SK-N-SH (cell line): ENCODE measurements at regions not wholly inside any gene's neighbourhood (a gene's known extent, or its start where the extent isn't known, plus 50 kb on each side); places are given as distances from the start of the nearest gene placed in this dataset.

Experiments
- CTCF ChIA-PET: fragments of 300-600, 350-600 bp; formaldehyde crosslinking; extraction: SDS; loops from one replicate; lab custom pipeline; 2021; lab: Yijun Ruan, JAX
- POLR2A ChIA-PET: fragments of 350-600 bp; sonication (Branson Sonifier 250); formaldehyde crosslinking; extraction: SDS; loops from one replicate; lab custom pipeline; 2020; ENCODE audit warnings: antibody characterized with exemption, inconsistent platforms; lab: Yijun Ruan, JAX
- DNase-seq: peaks from one replicate; pipeline ENCODE4 v3.0.0; 2012
- H2AFZ ChIP-seq: fragments of 200-600 bp; sonication (generic); 2 replicates; pipeline ENCODE4 v1.8.1; 2016; ENCODE audit warnings: antibody characterized with exemption, mild to moderate bottlenecking, low read depth
- H3F3A ChIP-seq: fragments of 200-600 bp; sonication (generic); replicated peaks from 2 replicates; pipeline ENCODE3; 2016; ENCODE audit warnings: antibody characterized with exemption, mild to moderate bottlenecking; ENCODE audit not compliant: insufficient read depth
- H3K27ac ChIP-seq, 2 experiments: fragments of 200-500 bp in 1 of 2; fragments of 200-600 bp in 1 of 2; sonication (Bioruptor generic) in 1 of 2; sonication (generic), shearing (Covaris generic) in 1 of 2; 2 replicates each; pipeline versions ENCODE4 v1.5.1 to v1.6.1; 2014 to 2016; ENCODE audit warnings: low read depth in 2 of 2, inconsistent platforms in 1 of 2, low read length in 1 of 2, mild to moderate bottlenecking in 1 of 2, mixed read lengths in 1 of 2
- H3K27me3 ChIP-seq: fragments of 200-600 bp; sonication (generic), shearing (Covaris generic); 2 replicates; pipeline ENCODE4 v1.6.1; 2016; ENCODE audit warnings: mixed run types; ENCODE audit not compliant: insufficient read depth
- H3K36me3 ChIP-seq, 2 experiments: fragments of 200-500 bp in 1 of 2; fragments of 200-600 bp in 1 of 2; sonication (Bioruptor generic) in 1 of 2; sonication (generic) in 1 of 2; replicated peaks in 1 of 2; 2 replicates each; pipeline versions ENCODE3 to v1.5.1; 2014 to 2016; ENCODE audit warnings: low read length in 1 of 2, mild to moderate bottlenecking in 1 of 2; ENCODE audit not compliant: insufficient read depth in 2 of 2, control insufficient read depth in 1 of 2
- H3K4me1 ChIP-seq, 2 experiments: fragments of 200-500 bp in 1 of 2; fragments of 200-600 bp in 1 of 2; sonication (Bioruptor generic) in 1 of 2; sonication (generic), shearing (Covaris generic) in 1 of 2; 2 replicates each; pipeline versions ENCODE4 v1.5.1 to v1.6.1; 2014 to 2016; ENCODE audit warnings: low read depth in 1 of 2, low read length in 1 of 2, mixed run types in 1 of 2; ENCODE audit not compliant: insufficient read depth in 2 of 2, control insufficient read depth in 1 of 2
- H3K4me2 ChIP-seq: fragments of 200-600 bp; sonication (generic), shearing (Covaris generic); 2 replicates; pipeline ENCODE4 v1.6.1; 2017; ENCODE audit warnings: mixed run types
- H3K4me3 ChIP-seq, 2 experiments: fragments of 200-500 bp in 1 of 2; fragments of 200-600 bp in 1 of 2; sonication (Bioruptor generic) in 1 of 2; sonication (generic), shearing (Covaris generic) in 1 of 2; 2 replicates each; pipeline versions ENCODE4 v1.5.1 to v1.8.1; 2014 to 2016; ENCODE audit warnings: low read depth in 2 of 2, inconsistent platforms in 1 of 2, low read length in 1 of 2, mild to moderate bottlenecking in 1 of 2, mixed read lengths in 1 of 2, moderate library complexity in 1 of 2
- H3K79me2 ChIP-seq: fragments of 200-600 bp; sonication (generic); 2 replicates; pipeline ENCODE4 v1.8.1; 2017; ENCODE audit warnings: mild to moderate bottlenecking; ENCODE audit not compliant: insufficient read depth
- H3K9ac ChIP-seq: fragments of 200-600 bp; sonication (generic); 2 replicates; pipeline ENCODE4 v1.6.1; 2017; ENCODE audit warnings: mixed run types
- H3K9me2 ChIP-seq: fragments of 200-600 bp; sonication (generic); 2 replicates; pipeline ENCODE4 v1.6.1; 2017; ENCODE audit warnings: mixed run types
- H3K9me3 ChIP-seq: fragments of 200-600 bp; sonication (generic); 2 replicates; pipeline ENCODE4 v1.6.1; 2017; ENCODE audit warnings: mixed run types, mild to moderate bottlenecking, moderate library complexity
- H4K20me1 ChIP-seq: fragments of 200-600 bp; sonication (generic); 2 replicates; pipeline ENCODE4 v1.6.1; 2017; ENCODE audit warnings: mild to moderate bottlenecking, mixed run types; ENCODE audit not compliant: insufficient read depth
- CHD2 ChIP-seq: fragments of 150-350 bp; IDR thresholded peaks from 2 replicates; pipeline ENCODE4 v1.6.1; 2018; ENCODE audit warnings: low read length; ENCODE audit not compliant: partially characterized antibody
- ELF1 ChIP-seq: IDR thresholded peaks from 2 replicates; pipeline ENCODE4 v1.4.0; 2012
- EP300 ChIP-seq, 2 experiments: IDR thresholded peaks; 2 replicates each; pipeline versions ENCODE4 v1.4.0 to v1.6.1; 2012; ENCODE audit warnings: borderline replicate concordance in 1 of 2, low read depth in 1 of 2, low read length in 1 of 2
- FOXJ3 ChIP-seq: sonication (generic); formaldehyde crosslinking; IDR thresholded peaks from 2 replicates; pipeline ENCODE4 v1.5.1; 2020; ENCODE audit warnings: mild to moderate bottlenecking, missing genetic modification reagents
- GABPA ChIP-seq: IDR thresholded peaks from 2 replicates; pipeline ENCODE4 v1.4.0; 2012; ENCODE audit warnings: low read depth, mild to moderate bottlenecking
- GATA2 ChIP-seq: sonication (generic); formaldehyde crosslinking; IDR thresholded peaks from 2 replicates; pipeline ENCODE4 v1.5.0; 2020; ENCODE audit warnings: mild to moderate bottlenecking, missing genetic modification reagents
- MEF2A ChIP-seq: IDR thresholded peaks from 2 replicates; pipeline ENCODE4 v1.4.0; 2012; ENCODE audit warnings: low read depth, borderline replicate concordance
- MXI1 ChIP-seq: IDR thresholded peaks from 2 replicates; pipeline ENCODE4 v1.6.1; 2012; ENCODE audit warnings: mild to moderate bottlenecking, low read depth, low read length, improper control_type of control experiment
- NRF1 ChIP-seq: IDR thresholded peaks from 2 replicates; pipeline ENCODE4 v1.6.1; 2012; ENCODE audit warnings: low read depth, mild to moderate bottlenecking, low read length
- PBX3 ChIP-seq: IDR thresholded peaks from 2 replicates; pipeline ENCODE4; 2012
- POLR2AphosphoS5 ChIP-seq: IDR thresholded peaks from 2 replicates; pipeline ENCODE4 v1.6.1; 2012; ENCODE audit warnings: low read depth, low read length
- RAD21 ChIP-seq: IDR thresholded peaks from 2 replicates; pipeline ENCODE4 v1.6.1; 2012; ENCODE audit warnings: mild to moderate bottlenecking, low read length
- RCOR1 ChIP-seq: fragments of 150-350 bp; IDR thresholded peaks from 2 replicates; pipeline ENCODE4 v1.6.1; 2017; ENCODE audit warnings: antibody characterized with exemption, low read length
- RXRA ChIP-seq: IDR thresholded peaks from 2 replicates; pipeline ENCODE4 v1.4.0; 2012; ENCODE audit warnings: low read depth, mild to moderate bottlenecking, borderline replicate concordance
- SMC3 ChIP-seq: IDR thresholded peaks from 2 replicates; pipeline ENCODE4 v1.6.1; 2012; ENCODE audit warnings: low read depth, low read length, improper control_type of control experiment
- TCF12 ChIP-seq: IDR thresholded peaks from 2 replicates; pipeline ENCODE4 v1.4.0; 2012
- TEAD4 ChIP-seq: IDR thresholded peaks from 2 replicates; pipeline ENCODE4 v1.4.0; 2012; ENCODE audit warnings: mild to moderate bottlenecking, borderline replicate concordance; ENCODE audit not compliant: insufficient read depth
- YY1 ChIP-seq: IDR thresholded peaks from 2 replicates; pipeline ENCODE4 v1.4.0; 2012; ENCODE audit warnings: low read depth, mild to moderate bottlenecking
- WGBS: methylation state at CpG from one replicate; pipeline ENCODE4 v1.1.6; 2017; ENCODE audit warnings: low lambda C conversion rate; 5-methylcytosine and 5-hydroxymethylcytosine counted together
- TF ChIP-seq, protein P1 (sequence below): IDR thresholded peaks from 2 replicates; pipeline ENCODE4 v1.4.0; 2012; ENCODE audit warnings: low read depth, borderline replicate concordance

GRCh38 chr21:38985568-38986378 lies 180.0 kb downstream of the ETS2 start:
- H3K9ac ChIP-seq, result no peak overlapping the region
- WGBS, result 10% methylated on average over 10 of the region's 18 CpGs
- TF ChIP-seq EP300 (IDR thresholded peaks at IDR 0.05; ENCODE audit: borderline replicate concordance in 1 of 2, low read depth in 1 of 2, low read length in 1 of 2), result peak in 1 of 2 experiments; percentile 96; a peak in 2 of 4 replicates
- TF ChIP-seq NRF1, result peak; percentile 21; the same call in 1 of the 2 replicates
- TF ChIP-seq CHD2, result peak; percentile 73
- TF ChIP-seq MEF2A, result no peak
- TF ChIP-seq, protein P1, sequence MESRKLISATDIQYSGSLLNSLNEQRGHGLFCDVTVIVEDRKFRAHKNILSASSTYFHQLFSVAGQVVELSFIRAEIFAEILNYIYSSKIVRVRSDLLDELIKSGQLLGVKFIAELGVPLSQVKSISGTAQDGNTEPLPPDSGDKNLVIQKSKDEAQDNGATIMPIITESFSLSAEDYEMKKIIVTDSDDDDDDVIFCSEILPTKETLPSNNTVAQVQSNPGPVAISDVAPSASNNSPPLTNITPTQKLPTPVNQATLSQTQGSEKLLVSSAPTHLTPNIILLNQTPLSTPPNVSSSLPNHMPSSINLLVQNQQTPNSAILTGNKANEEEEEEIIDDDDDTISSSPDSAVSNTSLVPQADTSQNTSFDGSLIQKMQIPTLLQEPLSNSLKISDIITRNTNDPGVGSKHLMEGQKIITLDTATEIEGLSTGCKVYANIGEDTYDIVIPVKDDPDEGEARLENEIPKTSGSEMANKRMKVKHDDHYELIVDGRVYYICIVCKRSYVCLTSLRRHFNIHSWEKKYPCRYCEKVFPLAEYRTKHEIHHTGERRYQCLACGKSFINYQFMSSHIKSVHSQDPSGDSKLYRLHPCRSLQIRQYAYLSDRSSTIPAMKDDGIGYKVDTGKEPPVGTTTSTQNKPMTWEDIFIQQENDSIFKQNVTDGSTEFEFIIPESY, result no peak
- peak; percentile 87; the same call in 1 of the 2 replicates for TF ChIP-seq FOXJ3 (CRISPR knock-in tag)
- TF ChIP-seq POLR2AphosphoS5, result 0 out of 2 replicates have a peak, but pooled peaks have one; percentile 24
- TF ChIP-seq GABPA, result no peak
- TF ChIP-seq RXRA, result no peak
- peak; percentile 93 for TF ChIP-seq RCOR1
- TF ChIP-seq GATA2 (CRISPR knock-in tag), result peak; percentile 96
- peak; percentile 37; the same call in 1 of the 2 replicates for TF ChIP-seq PBX3
- peak; percentile 90 for TF ChIP-seq MXI1
- TF ChIP-seq RAD21, result peak; percentile 10
- TF ChIP-seq ELF1, result no peak
- TF ChIP-seq TCF12, result peak; percentile 3; the same call in 1 of the 2 replicates
- TF ChIP-seq TEAD4, result no peak
- TF ChIP-seq SMC3, result no peak
- peak; percentile 19; the same call in 1 of the 2 replicates for TF ChIP-seq YY1
- TF ChIP-seq, all 33 proteins: peak for 12
- peak overlapping the region; percentile 70 for H3K4me2 ChIP-seq
- peak; percentile 84 for DNase-seq
- H3K27me3 ChIP-seq, result no peaks in the 10 kb centered on the region
- ChIA-PET CTCF (interaction anchor here (0.6 to 7.9 kb wide), 7 partner anchors 8 to 251 kb away, joined by 3 to 42 read pairs (median 3); no protein-coding TSS in a partner anchor), POLR2A (interaction anchor here (0.8 to 1.3 kb wide), 6 partner anchors 8 to 180 kb away, joined by 3 to 7 read pairs (median 4); partner anchors contain the start of gene ETS2)
- H3K4me3 ChIP-seq, result peak overlapping the region; percentile 10 to 16; a peak in 3 of 4 replicates
- H3K9me2 ChIP-seq, result no peaks in the 10 kb centered on the region
- H3K4me1 ChIP-seq, result peaks cover 28 to 70% of the 10 kb centered on the region in 2 experiments
- H2AFZ ChIP-seq, result no peak overlapping the region
- no peaks in the 10 kb centered on the region for H3K9me3 ChIP-seq
- peaks cover 12% of the 10 kb centered on the region for H3F3A ChIP-seq
- H3K27ac ChIP-seq, result peak overlapping the region; percentile 79 to 99
- H4K20me1 ChIP-seq, result no peaks in the 10 kb centered on the region; the same call in 1 of the 2 replicates
- H3K36me3 ChIP-seq, result no peaks in the 10 kb centered on the region
- H3K79me2 ChIP-seq, result no peaks in the 10 kb centered on the region
